ENCODE measurements at regions not wholly inside any gene's neighbourhood (a gene's known extent, or its start where the extent isn't known, plus 50 kb on each side); places are given as distances from the start of the nearest gene placed in this dataset.

DNA sequence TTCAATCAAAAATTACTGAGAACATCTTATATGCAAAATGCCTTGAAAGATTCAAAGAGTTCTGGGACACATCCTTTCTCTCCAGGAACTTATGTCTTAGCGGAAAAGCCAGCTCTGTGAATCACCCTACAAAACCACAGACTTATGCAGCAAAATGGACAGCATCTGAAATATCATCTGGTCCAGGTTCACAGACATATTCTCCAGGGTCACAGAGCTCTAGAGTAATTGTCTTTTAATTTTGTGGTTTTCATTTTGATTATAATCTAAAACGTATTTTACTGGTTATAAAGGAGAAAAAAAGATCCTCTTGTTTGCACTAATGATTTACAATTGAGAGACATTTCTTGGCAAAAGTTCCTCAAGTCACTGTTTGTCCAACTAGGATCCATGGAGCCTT lies 246.2 kb downstream of the MSRB3 start:
- H3K27ac ChIP-seq, result no peak overlapping the region
- H3K36me3 ChIP-seq, result no peaks in the 10 kb centered on the region
- no peaks in the 10 kb centered on the region for H3K27me3 ChIP-seq
- intact Hi-C loops (cut with DNase I), result no loop called here
- no peaks in the 10 kb centered on the region for H3K4me1 ChIP-seq (ENCODE audit: insufficient read depth)
- H3K4me3 ChIP-seq, result no peak overlapping the region
- TF ChIP-seq POLR2A (IDR thresholded peaks at IDR 0.05), result no peak
- TF ChIP-seq, protein P1, sequence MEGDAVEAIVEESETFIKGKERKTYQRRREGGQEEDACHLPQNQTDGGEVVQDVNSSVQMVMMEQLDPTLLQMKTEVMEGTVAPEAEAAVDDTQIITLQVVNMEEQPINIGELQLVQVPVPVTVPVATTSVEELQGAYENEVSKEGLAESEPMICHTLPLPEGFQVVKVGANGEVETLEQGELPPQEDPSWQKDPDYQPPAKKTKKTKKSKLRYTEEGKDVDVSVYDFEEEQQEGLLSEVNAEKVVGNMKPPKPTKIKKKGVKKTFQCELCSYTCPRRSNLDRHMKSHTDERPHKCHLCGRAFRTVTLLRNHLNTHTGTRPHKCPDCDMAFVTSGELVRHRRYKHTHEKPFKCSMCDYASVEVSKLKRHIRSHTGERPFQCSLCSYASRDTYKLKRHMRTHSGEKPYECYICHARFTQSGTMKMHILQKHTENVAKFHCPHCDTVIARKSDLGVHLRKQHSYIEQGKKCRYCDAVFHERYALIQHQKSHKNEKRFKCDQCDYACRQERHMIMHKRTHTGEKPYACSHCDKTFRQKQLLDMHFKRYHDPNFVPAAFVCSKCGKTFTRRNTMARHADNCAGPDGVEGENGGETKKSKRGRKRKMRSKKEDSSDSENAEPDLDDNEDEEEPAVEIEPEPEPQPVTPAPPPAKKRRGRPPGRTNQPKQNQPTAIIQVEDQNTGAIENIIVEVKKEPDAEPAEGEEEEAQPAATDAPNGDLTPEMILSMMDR (IDR thresholded peaks at IDR 0.05), result no peak
- no peak for TF ChIP-seq EP300 (IDR thresholded peaks at IDR 0.05)
- H3K9me3 ChIP-seq, result no peaks in the 10 kb centered on the region
- WGBS, 3 donors, result 56 to 64% (median 59%) methylated on average over 2 of the region's 2 CpGs
- DNase-seq, result no peak

DNA sequence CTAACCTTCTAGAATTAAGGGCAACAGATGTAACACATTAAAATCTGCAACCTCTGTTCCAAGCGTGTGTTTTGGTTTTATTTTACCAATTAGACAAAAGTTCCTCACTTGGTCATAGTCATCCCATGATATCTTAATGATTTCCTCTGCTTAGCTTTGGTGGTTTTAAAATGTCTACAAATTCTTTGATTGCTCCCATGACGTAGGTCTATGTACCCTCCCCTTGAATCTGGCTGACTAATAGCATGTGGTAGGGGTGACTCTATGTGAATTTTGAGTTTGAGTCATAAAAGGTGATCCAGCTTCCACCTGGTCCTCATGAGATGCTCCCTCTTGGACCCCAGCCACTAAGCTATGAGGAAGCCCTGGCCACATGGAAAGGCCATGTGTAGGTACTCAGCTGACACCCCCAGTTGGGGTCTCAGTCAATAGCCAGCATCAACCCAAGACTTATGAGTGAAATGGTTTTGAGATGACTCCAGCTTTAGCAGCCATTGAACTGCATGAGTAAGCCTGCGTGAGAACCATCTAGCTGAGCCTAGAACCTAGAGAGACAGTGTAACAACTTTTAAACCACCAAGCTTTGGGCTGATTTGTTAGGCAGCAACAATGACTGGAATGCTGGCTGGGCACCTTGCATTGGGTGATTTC lies 247.1 kb downstream of the MSRB3 start:
- Histone ChIP-seq H3K27ac (no peak overlapping the region), H3K4me1 (ENCODE audit: insufficient read depth) (no peaks in the 10 kb centered on the region), H3K9me3 (no peaks in the 10 kb centered on the region), H3K4me3 (no peak overlapping the region), H3K36me3 (no peaks in the 10 kb centered on the region), H3K27me3 (no peaks in the 10 kb centered on the region)
- no peak for DNase-seq
- 45 to 55% (median 46%) methylated on average over 3 of the region's 3 CpGs for WGBS, 3 donors
- TF ChIP-seq POLR2A (IDR thresholded peaks at IDR 0.05) (no peak), EP300 (IDR thresholded peaks at IDR 0.05) (no peak)
- TF ChIP-seq, protein P1 (IDR thresholded peaks at IDR 0.05), result no peak
- intact Hi-C loops (cut with DNase I), result no loop called here

DNA sequence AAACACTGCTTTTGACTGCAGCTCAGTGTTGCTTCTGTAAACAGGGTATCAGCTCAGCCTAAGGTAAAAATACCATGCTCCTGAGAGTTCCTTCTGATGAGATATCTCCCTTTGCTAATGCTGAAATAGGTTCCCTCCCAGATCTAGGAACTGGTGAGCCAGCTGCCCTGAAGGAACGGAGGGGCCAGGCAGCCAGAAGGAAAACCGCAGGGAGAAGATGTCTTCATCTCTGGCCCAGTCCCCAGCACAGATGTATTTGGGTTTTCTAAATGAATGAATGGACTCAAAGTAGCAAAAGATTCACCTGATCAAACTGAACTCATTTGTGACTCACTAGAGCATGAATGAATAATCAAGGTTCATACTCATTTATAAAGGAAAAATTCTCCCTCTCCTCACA lies 247.8 kb downstream of the MSRB3 start:
- no peaks in the 10 kb centered on the region for H3K36me3 ChIP-seq
- WGBS, 3 donors, result 90 to 96% (median 91%) methylated on average over 2 of the region's 2 CpGs
- H3K27ac ChIP-seq, result no peak overlapping the region
- TF ChIP-seq, protein P1 (IDR thresholded peaks at IDR 0.05), result no peak
- TF ChIP-seq EP300 (IDR thresholded peaks at IDR 0.05), result no peak
- no peak for TF ChIP-seq POLR2A (IDR thresholded peaks at IDR 0.05)
- intact Hi-C loops (cut with DNase I), result no loop called here
- H3K4me1 ChIP-seq (ENCODE audit: insufficient read depth), result no peaks in the 10 kb centered on the region
- no peaks in the 10 kb centered on the region for H3K9me3 ChIP-seq
- DNase-seq, result no peak
- H3K4me3 ChIP-seq, result no peak overlapping the region
- no peaks in the 10 kb centered on the region for H3K27me3 ChIP-seq

GRCh38 chr12:65528127-65528526 lies 249.6 kb downstream of the MSRB3 start:
- no peaks in the 10 kb centered on the region for H3K9me3 ChIP-seq
- intact Hi-C loops (cut with DNase I), result no loop called here
- WGBS, 3 donors, result 92 to 98% (median 95%) methylated on average over 3 of the region's 3 CpGs

More at GRCh38 chr12:65528127-65528526, 249.6 kb downstream of the MSRB3 start:
- no peaks in the 10 kb centered on the region for H3K4me1 ChIP-seq (ENCODE audit: insufficient read depth)
- H3K4me3 ChIP-seq, result no peak overlapping the region
- H3K27ac ChIP-seq, result no peak overlapping the region
- no peak for DNase-seq
- no peaks in the 10 kb centered on the region for H3K36me3 ChIP-seq
- TF ChIP-seq EP300 (IDR thresholded peaks at IDR 0.05), result no peak
- no peak for TF ChIP-seq POLR2A (IDR thresholded peaks at IDR 0.05)
- TF ChIP-seq, protein P1 (IDR thresholded peaks at IDR 0.05), result no peak
- H3K27me3 ChIP-seq, result no peaks in the 10 kb centered on the region
